NCI-H526 (cell line): ENCODE measurements at regions not wholly inside any gene's neighbourhood (a gene's known extent, or its start where the extent isn't known, plus 50 kb on each side); places are given as distances from the start of the nearest gene placed in this dataset.
A peak's percentile ranks its signal among the peaks of the same experiment; 100 is the strongest.

Experiments
- DNase-seq, 2 experiments: peaks; one replicate each; lab custom pipeline; 2025; lab: John Stamatoyannopoulos, UW

DNA sequence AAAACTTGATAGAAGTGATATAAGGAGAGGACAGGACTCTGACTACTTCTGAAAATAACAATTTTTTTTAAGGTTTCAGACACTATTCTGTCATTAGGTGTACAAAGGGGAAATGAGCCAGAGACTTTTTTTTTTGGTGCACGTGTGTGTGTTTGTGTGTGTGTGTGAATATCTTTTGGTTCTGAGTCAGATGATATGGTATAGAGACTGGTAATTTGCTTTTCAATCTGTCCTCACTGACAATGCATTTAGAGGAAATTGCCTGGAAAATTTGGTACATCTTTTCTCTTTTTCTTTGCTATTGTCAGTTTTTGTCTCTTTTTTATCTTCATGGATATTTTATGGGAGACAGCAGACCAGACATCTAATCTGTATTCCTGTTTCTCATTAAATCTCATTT lies 59.3 kb downstream of the DDIT4L start:
- no peak for DNase-seq

DNA sequence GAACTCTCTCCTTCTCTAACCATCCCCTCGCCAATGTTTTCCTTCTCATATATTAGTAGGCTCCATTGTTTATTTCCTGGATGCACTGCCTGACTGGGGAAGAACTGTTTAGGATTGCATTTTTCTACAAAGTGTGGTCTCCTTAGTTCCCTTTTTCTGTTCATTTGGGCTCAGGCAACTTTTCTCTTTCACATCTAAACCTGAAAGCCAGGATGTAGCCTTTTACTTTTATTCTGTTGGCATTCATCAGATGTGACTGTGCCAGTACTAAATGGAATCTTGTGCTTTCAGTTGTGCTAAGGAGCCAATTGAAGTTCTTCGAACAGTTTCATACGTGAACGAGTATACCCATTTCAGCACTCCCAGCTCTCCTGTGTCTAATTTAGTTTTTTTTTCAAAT lies 59.8 kb downstream of the DDIT4L start:
- DNase-seq = no peak

DNA sequence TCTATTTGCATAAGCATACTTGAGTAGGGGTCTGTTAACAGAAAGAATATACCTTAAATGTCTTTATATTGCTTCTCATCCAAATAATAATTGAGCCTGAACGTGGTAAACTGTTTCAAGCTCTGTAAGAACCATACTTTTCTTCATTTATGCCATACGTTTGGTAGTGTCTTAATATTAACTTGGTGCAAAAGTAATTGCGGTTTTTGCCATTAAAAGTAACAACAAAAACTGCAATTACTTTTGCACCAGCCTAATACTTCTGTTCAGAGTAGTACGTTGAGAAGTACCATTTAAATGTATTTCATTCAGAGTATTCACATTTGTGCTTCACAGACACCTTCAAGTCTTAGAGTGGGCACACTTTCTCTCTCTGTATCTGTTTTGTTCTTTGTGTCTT lies 60.5 kb downstream of the DDIT4L start:
- no peak for DNase-seq

DNA sequence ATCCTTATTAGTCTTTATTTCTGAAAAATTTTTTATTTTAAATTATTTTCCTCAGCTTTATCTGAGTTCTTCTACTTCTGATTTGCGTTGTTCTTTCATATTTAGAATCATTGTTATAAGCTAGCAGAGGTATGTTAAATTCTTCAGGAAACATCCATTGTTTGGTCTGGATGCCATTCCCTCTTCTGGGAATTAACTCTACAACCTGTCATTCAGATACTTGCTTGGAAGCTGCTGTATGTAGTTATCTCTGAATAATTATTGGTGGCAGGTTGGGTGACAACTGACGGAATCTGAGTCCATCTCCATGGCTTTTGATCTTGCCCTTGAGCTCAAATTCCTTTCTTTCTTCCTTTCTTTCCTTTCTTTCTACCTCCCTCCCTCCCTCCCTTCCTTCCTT lies 61.9 kb downstream of the DDIT4L start:
- no peak for DNase-seq

DNA sequence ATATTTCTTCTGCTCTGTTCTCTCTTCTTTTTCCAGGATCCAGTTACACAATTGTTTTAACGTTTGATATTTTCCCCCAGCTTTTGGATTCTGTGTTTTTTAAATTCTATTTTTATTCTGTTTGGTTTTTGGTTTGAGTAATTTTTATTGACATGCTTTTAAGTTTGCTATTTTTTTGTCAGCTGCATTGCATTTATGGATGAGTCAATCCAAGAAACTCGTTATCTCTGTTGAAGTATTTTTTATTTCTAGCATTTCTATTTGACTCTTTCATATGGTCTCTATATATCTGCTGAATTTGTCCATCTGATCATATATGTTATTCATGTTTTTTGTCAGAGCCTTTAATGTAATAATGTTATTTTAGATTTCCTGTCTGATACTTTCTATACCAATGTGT lies 65.6 kb downstream of the DDIT4L start:
- DNase-seq = no peak

DNA sequence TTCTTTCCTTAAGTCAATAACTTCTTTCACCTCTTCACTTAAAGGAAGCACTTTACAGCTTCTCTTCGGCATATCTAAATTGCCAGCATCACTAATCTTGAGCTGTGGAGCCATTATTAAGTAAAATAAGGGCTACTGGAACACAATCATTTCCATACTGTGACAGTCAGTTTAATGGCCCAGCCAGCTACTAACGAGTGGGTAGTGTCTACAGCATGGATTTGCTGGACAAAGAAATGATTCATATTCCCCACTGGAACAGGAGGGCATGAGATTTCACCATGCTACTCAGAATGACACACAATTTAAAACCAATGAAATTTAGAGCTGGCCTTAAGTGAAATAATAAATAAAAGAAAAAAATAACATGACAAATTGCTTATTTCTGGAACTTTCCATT lies 72.1 kb downstream of the DDIT4L start:
- DNase-seq = no peak

DNA sequence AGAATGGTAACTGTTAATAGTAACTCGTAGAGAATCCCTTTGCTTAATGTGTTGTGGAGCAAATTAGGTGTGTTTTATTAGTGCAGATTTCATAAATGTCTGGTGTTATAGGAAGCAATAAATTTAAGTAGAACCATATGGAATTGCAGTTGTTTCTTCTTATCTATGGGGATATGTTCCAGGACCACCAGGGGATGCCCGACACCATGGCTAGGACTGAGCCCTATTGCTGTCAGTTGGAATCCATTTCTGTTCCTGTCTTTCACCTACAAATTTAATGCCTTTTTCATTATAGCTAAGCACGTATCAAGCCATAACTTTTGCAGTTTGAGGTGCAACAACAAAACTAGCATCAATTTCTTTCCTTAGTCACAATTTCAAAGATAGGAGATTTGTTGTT lies 72.5 kb downstream of the DDIT4L start:
- DNase-seq = no peak

DNA sequence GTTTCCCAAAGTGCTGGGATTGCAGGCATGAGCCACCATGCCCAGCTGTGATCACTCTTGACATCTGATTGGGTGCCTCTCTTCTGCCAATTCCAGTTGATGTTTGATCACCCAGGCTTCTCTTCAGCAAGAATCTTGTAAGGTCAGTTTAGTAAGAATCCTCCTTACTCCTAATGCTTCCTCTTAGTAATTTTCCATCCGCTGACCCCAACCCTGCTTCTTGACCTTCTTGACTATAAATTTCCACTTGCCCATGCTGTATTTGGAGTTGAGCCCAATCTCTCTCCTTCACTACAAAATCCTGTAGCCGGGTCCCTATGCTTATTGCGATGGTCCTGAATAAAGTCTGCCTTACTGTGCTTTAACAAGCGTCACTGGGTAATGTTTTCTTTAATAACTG lies 75.4 kb downstream of the DDIT4L start:
- DNase-seq = no peak

DNA sequence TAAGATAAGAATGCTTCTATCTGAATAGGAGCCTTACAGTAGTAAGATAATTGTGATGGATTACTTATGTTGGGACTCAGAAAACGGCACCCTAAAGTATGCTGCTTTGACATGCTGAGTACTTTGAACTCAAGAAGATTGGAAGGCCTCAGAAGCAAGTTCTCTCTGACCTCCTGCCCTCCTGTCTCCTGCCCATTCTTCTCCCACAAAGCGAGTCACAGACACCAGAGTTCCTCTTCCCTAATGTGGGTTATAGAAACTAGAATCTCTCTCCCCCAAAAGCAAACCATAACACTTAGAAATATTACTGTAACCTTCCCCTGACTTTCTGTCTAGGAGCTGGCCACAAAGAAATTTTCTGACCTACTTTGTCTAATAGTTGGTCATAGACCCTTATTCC lies 76.5 kb downstream of the DDIT4L start:
- no peak for DNase-seq

DNA sequence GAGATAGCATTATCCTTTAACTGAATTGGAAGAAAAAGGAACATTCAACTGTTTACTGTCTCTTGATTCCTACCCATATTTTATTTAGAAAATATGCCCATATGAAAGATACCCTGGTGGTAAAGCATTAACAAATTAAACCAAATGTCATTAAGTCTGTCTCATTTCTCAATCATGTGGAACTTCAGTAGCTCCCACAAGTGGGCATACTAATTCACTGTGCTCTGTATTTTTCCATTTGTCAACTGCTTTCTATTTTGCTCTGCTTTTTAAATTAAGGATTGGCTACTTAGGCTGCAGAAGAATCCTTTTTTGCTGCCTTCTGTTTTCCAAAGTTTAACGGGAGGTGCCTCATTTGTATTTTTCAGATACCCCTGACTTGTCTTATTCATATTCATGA lies 77.2 kb downstream of the DDIT4L start:
- DNase-seq = no peak

DNA sequence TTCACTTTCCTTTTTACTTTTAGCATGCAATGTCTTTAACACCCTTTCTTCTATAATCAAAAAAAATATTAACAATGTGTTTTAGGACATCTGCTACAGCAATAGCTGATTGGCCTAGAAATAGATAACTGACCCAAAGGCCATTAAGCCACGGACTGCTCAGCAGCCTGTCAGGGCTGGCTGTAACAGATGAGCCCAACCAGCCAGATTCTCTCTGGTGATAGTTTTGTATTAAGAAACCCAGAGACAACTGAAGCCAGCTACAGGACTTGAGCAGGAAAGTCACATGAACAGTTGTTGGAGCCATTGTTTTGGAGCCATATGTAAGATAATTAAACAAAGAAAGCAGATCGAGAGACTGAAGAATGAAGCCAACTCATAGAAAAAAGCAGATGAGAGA lies 80.3 kb downstream of the DDIT4L start:
- no peak for DNase-seq

DNA sequence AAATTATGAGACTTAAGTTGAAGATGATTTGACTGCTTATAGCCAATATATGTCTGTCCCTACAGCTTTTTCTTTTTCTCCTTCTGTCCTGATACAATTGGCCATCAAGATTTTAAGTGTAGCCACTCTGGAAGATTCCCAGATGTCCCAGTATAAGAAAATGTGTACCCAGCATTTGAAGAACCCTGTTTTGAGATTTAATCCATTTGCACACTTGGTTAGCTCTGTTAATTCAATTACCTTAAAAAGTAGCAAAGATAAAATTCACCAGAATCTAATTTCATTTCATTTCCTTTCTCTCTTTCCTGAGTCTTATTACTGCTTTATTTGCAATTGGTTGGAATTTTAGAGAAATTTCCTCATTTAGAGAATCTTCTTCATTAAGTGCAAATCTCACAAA lies 81.4 kb downstream of the DDIT4L start:
- DNase-seq = no peak

DNA sequence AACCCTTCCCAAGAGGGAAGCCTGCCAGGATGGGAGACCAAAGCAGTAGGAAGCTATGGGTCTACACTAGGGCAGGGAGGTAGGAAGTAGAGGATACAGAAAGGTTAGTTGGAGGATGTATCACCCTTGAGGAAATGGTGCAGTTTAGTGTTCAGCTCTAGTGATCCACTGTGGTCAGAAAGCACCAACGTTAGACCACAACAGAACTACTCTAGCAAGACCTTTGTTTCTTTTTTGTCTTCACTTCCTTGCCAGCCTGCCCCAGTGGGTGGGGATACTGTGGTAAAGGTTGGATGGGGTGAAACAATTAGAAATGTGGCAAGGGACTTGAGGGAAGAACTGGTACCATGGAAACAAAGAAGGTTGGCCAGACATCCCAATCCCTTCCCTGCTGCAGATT lies 83.3 kb downstream of the DDIT4L start:
- no peak for DNase-seq

DNA sequence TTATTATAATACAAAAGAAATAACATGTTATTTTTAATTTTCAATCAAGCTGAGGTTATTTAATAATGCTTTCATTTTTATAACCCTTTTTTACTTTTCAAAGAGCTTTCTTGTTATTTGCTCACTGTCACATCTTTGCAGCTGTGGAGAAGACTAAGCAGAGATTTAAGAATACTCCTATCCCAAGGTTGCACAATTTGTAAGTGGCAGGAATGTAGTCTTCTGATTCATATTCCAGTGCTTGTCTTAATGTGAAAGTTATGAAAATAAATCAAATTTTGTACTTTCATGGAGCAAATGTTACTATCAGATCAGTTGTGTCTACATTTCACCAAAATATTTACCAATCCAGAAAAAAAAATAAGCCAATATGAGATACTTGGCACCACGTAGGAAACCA lies 86.6 kb downstream of the DDIT4L start:
- DNase-seq = no peak

DNA sequence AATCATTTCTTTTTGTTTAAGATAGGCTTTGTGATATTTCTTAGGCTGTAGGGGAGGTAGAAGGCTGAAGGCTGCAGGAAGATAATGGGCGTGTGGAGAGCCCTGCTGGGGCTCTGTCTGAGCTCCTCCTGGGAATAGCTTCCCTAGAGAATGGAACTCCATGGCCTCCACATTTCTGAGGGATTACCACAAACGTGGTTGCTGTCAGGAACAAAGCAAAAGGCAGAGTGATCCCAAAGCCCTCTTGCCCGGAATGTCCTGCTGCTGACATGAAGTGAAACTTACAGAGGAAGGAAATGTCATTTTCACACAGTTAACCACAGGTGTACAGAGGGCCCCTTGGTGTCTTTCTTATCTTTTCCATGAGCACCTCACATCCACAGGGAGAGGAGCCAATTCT lies 89.3 kb downstream of the DDIT4L start:
- DNase-seq = no peak

DNA sequence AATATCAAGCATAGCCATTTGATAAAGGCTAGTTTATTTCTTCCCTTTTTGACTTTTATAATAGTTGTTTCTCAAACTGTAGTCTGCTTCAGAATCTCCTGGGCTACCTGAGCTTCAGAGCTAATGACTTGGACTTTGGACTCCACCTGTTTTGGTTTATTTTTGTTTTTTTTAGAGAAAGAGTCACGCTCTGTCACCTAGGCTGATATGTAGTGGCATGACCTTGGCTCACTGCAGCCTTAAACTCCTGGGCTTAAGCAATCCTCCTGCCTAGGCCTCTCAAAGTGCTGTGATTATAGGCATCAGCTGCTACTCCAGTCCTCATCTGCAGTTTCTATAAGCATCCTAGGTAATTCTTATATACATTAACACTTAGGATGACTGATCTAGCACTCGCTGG lies 90.5 kb downstream of the DDIT4L start:
- no peak for DNase-seq

DNA sequence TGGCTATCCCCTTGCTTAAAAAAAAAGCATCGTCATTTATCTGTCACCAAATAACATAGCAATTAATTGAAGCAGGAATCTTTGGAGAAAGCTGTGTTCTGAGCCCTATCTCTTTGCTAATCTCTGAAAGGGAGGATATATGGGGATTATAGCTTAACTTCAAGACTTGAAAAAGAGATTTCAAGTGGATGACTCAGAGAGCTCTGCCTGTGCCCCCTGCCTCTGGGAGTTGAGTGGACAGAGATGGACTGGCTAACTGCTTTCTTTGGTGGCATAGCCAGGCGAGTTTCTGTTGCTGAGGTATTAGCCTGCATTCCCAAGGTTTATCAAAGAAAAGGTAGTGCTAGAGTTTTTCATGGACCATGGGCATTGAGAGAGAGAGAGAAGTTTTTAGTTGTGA lies 91.6 kb downstream of the DDIT4L start:
- no peak for DNase-seq

DNA sequence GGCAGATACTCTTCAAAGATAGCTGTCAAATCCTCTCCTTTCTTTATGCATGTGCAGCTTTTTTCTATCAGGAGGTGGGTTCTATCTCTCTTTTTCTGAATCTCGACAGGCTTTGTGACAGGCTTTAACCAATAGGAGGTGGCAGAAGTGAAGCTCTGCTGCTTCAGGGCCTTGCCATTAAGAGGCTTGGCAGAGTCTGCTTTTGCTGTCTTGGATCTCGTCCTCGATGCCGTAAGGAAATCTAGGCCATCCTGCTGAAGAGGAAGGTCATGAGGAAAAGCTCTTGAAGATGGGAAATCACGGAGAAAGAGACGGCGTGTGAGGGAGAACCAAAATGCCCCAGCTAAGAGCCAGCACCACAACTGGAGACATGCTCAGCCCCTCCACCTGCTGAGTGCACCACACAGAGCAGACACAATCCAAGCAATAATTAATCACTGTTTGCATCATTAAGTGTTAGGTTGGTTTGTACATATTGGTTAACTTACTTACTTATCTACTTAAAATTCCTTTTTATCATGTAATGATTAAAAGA lies 92.2 kb downstream of the DDIT4L start:
- DNase-seq = no peak

DNA sequence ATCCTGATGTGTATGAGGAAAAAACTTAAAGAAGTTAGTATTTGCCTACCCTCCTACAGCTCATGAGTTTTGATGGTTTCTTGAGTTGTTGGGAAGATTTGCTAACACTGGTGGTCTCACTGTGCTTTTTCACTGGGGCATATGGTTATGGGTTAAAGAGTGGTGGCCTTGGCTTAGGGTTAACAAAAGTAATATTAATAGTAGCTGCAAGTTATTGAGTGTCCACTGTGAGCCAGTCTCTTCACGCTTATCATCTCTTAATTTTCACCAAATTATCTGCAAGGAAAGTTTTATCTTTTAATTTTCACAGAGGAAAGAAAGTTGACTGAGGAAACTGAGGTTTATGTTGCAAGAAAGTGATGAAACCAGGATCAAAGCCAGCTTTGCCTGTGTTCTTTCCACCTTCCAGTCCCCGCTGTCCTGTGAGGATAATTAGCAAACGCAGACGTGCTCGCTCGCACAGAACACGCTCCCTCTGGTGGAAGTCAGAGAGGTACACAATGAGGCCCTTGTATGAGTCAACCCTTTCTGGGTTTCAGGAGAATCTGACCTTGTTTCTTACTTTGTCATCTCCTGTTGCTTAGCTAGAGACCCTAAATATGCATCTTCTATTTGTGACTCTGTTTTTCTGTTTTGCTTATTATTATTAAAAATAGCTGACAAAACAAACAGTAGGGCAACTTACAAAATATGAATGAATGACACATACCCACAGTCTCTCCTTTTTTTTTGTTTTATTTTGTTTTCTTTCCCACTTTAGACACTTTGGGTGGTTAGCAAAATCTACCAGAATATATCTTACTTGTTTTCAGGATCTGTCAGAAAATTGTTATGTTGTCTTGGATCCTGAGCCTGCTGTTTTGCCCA lies 94.3 kb downstream of the DDIT4L start:
- DNase-seq = peak; percentile 35 to 66

DNA sequence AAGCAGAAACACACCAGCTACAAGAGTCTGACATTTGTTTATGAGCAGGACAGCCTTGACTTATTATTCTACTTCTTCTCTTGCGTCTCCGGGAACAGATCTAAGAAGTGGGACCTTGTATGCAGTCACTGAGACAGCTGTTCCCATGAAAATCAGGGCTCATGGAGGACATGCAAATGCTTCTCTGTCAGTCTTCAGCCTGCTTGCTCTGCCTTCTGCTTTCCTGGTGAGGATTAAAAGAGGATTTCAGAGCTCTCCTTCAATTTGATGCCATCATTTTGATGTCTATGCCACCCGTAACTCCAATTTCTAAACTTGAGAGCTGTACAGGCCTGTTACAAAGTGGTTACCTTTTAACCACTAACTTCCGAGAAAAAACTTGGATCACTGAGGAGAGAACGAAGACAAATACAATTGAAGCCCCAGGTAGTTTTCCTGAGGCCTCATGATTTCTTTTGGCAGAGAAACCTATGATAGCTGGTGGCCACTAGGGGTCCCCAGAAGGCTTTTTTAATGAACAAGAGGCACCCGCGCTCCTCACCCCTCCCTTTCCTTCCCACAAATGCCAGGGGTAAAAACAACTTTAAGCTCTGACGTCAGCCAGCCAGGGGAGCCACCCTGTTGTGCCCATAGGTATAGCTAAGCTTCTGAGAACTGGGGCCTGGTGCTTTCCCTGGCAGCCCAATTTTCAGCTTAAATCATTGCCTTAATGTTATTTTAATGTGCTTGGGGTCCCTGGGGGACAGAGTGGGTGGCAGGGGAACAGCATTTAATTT lies 97.0 kb downstream of the DDIT4L start:
- peak; percentile 70 to 87 for DNase-seq

DNA sequence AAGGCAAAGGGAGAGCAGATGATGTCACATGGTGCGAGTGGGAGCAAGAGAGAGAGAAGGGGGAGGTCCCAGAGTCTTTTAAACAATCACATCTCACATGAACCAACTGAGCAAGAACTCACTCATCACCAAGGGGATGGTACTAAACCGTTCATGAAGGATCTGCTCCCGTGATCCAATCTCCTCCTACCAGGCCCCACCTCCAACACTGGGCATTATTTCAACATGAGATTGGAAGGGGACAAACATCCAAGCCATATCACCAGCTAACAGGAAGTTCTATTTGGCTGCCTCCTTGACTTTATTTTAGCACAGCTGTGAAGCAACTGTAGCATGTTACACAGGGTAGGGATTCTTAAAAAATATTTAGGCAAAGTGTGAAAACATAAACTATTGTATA lies 102.5 kb downstream of the DDIT4L start:
- no peak for DNase-seq

DNA sequence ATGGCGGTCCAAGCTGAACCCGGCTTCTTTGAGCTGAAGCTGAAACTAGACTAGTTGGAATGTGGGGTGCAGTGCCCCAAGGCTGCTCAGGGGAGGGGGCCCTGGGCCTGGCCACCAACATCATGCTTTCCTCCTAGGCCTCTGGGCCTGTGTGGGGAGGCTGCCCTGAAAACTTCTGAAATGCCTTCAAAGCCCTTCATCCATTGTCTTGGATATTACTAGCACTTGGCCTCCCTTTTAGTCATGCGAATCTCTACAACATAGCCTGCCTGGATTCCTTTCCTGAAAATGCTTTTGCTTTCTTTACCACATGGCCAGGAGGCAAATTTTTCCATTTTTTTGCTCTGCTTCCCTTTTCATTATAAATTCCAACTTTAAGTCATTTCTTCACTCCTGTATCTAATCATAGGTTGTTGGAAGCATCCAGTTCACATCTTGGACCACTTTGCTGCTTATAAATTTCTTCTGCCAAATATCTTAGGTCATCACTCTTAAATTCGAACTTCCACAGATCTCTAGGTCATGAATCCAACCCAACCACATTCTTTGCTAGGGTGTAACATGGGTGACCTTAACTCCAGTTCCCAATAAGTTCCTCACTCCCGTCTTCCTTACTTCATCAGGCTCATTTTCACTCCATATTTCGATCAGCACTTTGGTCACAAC lies 103.4 kb downstream of the DDIT4L start:
- no peak for DNase-seq

DNA sequence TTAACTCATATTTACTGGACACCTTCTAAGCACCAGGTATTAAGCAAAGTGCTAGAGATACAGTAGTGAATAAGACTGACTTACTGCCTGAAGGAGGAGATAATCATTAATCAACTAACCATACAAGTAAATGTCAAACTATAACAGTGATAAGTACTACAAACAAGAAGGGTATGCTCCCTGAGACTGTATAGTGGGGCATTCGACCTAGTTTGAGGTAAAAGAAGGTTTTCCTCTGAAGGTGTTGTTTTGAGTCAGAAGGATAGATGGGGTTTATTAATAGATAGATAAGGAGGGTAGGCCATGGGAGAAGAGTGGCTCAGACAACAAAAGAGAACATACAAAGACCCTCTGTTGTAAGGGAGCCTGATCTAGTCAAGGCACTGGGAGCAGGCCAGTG lies 105.4 kb downstream of the DDIT4L start:
- DNase-seq = no peak
